NOMO-1 treated with dmso at 0.1 percent for 144 hours (cell line): ENCODE measurements at regions not wholly inside any gene's neighbourhood (a gene's known extent, or its start where the extent isn't known, plus 50 kb on each side); places are given as distances from the start of the nearest gene placed in this dataset.
"Not testable (repeated sequence)": the region's sequence is repeated elsewhere in the genome, so short reads cannot be mapped to it uniquely, and the experiment has no call there.

Source experiments
- DNase-seq: peaks from one replicate; lab custom pipeline; 2025; ENCODE audit not compliant: unreplicated experiment; lab: John Stamatoyannopoulos, UW

- no peak for DNase-seq
Measured at GRCh38 chr18:65206551-65207260, 544.1 kb upstream of the CDH7 start.

- DNase-seq: no peak
Measured at GRCh38 chr18:65202091-65202490, 548.7 kb upstream of the CDH7 start.

GRCh38 chr18:65175681-65176080, 575.1 kb upstream of the CDH7 start:
- DNase-seq: no peak

GRCh38 chr18:65162086-65162485, 588.7 kb upstream of the CDH7 start:
- DNase-seq: not testable (repeated sequence)

DNA sequence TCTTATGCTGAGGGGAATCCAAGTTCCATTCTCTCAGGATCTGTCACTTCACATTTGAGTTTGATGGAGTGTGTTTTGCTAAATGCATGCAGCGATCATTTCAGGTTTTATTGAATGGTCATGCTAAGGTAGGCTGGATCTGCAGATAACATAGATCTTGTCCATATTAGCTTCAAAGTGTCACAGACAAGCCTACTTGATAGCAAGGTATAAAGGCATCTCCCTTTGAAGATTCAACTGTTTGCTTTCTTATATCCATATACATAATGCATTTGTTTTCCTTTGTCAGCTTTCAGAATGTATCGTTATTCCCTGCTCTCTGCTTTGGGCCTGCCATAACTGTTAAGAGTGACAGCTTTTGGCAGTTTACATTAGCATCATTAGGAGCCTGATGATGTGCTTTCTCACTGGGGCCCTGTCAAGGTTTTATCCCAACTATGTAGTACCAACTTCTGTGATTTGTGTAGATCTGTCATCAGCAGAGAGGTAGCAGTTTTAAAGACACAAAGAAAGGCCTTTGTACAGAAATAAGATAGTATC, 604.3 kb upstream of the CDH7 start:
- no peak for DNase-seq

GRCh38 chr18:65145312-65145711, 605.5 kb upstream of the CDH7 start:
- DNase-seq: no peak

DNA sequence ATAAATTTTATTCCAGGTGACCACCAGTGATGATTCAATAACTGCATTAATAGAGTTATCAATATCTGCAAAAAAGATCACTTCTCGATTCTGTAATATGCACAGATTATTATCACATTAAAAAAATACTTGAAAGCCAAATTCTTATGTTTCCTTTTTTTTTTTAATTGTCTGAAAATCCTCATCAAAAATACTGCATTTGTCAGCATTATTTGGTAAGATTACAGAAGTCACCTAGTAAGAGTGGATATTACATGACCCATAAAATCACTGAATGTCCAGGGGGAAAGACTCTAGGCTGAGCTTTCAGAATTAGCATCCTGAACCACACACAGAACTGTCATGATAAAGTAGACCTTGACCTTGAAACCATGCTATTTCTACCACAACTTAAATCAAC, 617.2 kb upstream of the CDH7 start:
- DNase-seq: no peak

DNA sequence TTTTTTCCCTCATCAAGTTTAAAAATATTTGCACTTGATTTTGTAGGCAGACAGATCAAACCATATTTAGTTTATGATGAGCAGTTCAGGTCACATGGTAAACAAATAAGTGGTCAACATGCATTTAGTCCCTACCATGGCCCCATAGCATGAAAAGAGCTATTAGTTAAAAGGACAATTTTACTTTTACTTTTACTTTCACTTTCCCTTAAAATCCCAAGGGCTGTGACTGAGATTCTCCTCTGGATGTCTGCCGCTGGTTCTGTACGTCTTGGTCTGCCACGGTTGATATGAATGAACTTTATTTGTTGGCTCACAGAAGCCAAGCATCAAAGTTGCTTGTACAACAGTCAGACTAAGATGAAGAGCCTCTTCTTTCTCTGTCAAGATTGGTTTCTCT, 626.2 kb upstream of the CDH7 start:
- no peak for DNase-seq

DNA sequence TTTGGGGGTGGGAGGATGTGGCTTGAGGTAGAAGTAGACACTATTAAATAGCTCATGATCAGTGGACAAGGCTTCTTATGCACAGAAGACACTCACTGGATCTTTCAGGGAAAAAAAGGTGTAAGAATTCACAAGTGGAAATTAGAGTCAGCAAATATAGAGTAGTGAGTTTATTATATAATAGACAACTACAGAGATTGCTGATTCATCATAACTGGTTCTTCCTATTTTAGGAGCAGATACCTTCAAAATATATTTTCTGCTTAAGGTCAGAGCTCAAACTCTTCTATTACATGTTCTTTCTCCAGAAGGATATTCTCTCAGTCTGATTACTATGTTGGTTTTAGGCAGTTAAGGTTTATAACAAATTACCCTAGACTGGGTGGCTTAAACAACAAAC, 646.9 kb upstream of the CDH7 start:
- no peak for DNase-seq

DNA sequence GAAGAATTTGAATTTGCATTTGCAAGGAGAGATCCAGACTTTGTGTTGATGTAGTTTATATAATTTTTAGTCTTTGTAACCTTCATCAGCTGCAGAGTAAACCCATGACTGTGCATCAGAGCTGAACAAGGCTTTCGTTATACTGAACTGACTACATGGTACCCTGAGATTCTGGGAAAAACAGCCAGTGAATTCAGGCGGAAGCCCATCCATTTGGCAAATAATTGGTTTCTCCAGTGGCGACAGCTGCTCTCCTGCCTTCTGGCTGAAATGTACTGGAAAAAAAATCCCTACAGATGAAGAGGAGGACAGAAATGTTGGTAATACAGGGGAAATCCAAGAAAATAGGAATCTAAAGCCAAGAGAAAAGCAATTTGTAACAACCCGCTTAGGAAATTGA, 657.5 kb upstream of the CDH7 start:
- no peak for DNase-seq

- DNase-seq: no peak
Measured at GRCh38 chr18:65091744-65092329, 659.0 kb upstream of the CDH7 start.

GRCh38 chr18:65082907-65083306, 667.9 kb upstream of the CDH7 start:
- no peak for DNase-seq

DNA sequence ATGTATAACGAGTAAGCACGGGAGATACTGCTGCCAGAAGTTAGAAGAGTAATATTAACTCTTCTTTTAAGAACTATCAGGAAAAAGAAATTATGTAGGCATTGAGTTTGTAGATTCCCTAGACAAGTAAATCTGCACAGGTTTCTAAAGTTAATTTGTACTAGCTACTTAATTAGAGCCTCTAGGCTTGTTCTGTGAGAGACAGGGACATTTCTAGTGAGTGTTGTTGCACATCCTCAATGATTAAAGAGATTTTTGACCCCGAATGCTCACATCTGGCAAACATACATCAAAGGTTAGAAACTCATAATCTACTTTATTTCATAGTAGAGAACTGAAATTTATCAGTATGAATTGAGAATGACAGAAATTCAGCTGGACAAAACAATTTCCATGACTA, 669.0 kb upstream of the CDH7 start:
- DNase-seq: no peak

GRCh38 chr18:65073060-65073550, 677.7 kb upstream of the CDH7 start:
- no peak for DNase-seq

DNA sequence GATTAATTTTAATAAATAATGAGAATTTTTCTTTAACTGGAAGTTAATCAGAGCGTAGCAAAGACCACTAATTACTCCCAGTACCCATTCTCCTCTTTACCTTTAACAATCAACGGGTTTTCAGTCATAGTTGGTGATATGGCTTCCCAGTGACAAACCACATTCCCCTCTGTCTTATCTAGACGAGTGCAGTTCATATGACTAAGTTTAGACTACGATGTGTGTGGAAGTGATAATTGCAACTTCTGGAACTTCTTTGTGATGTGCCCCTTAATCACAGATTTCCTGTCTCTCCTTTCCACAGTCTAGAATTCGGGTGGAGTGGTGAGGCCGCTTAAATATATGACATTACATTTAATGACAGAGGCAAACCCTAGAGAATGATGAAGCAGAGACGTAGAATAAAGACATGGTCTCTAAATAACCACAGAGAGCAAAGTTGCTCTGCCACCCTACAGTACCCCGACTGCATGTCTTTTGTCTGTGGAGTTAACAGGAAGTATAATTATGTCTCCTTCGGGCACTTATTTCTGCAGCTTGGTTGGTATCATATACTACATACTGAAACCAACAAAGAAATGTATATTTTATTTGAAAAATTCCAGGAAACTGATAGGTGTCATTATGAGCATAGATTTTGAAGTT, 693.3 kb upstream of the CDH7 start:
- no peak for DNase-seq

DNA sequence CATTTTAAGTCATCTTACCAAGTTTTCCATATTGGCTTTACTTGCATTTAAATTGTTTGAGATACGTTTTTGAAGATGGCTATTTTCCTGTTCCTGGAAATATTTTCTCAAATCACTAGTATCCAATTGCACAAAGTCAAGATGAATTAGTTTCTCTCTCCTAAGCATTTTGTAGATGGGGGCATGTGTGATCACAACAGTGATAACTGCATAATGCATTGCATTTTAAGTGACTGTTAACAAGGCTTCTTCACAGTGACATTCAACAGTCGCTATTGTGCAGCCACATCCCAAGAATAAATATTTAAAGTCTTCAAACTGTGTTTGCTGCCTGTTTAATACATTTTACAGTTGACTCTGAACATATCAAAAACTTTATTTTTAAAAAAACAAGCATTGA, 694.2 kb upstream of the CDH7 start:
- no peak for DNase-seq

GRCh38 chr18:65049586-65049985, 701.2 kb upstream of the CDH7 start:
- DNase-seq: no peak

DNA sequence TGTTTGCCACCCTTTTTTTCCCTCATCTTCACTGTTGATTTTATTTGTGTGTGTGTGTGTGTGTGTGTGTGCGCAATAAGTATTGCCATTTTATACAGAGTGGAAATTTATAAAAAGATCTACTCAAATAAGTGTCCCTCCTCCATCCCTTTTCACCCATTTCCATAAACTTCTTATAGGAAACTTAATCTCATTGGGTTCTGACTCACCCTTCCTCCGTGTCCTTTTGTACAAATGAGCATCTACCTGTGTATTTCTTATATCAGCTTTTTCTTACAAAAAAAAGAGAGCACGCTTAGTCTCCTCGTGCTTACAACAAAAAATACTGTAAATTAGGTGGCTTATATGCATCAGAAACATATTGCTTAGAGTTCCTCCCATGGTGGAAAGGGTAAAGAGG, 711.2 kb upstream of the CDH7 start:
- DNase-seq: no peak

DNA sequence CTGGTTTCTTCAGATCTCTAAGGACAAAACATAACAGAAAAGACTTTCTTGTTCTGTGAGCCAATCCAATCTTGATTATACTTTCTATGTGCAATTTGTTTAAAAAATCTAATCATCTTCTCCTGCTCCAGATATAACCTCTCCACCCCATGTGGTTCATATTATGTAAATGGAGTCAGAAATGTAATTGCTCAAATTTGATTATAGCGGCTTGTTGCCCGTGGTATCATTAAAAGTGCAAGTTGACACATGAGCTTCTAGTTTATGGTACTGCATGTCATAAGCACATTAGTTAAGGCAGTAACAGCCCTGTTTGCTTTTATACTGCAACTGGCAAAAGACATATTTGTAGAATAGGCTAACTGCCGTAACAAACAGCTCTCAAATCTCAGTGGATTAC, 715.1 kb upstream of the CDH7 start:
- no peak for DNase-seq

GRCh38 chr18:65025756-65026155, 725.1 kb upstream of the CDH7 start:
- DNase-seq: no peak

DNA sequence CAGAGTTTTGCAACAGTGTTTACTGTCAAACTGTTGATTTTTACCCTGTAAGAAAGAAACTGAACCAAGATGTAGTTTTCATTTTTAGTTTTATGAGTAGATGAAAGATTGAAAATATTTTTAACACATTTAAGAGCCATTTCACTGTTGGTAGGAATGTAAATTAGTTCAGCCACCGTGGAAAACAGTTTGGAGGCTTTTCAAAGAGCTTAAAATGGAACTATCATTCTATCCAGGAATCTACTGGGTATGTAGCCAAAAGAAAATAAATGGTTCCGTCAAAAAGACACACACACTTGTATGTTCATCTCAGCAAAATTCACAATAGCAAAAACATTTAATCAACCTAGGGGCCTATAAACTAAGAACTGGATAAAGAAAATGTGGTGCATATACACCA, 729.8 kb upstream of the CDH7 start:
- DNase-seq: no peak

DNA sequence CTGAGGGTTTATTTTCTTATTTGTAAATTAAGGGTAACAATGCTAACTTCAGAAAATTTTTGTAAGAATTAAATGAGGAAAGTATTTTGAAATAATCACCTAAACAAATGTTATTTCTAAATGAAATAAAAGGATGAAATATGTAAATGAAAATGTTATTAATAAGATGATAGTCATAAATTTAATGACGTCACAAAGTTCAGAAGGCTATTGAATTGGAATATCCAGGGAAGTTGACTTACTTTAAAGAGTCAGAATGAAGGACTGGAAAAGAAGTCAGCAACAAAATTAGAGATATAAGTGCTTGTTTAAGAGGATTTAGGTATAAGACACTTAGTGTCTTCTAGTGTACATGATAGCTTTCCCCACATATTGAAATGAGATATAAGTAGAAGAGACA, 732.6 kb upstream of the CDH7 start:
- DNase-seq: no peak
